HL-60 (cell line): ENCODE measurements at regions not wholly inside any gene's neighbourhood (a gene's known extent, or its start where the extent isn't known, plus 50 kb on each side); places are given as distances from the start of the nearest gene placed in this dataset.

ENCODE experiments used
- POLR2AphosphoS5 ChIP-seq: IDR thresholded peaks from 2 replicates; pipeline ENCODE4 v1.6.1; 2012; ENCODE audit warnings: low read depth
- TF ChIP-seq, protein P1 (sequence below): IDR thresholded peaks from one replicate; pipeline ENCODE4 v1.5.1; 2011; ENCODE audit warnings: low read length, control low read depth, inconsistent platforms; ENCODE audit not compliant: insufficient read depth
- TF ChIP-seq, protein P2 (sequence below): IDR thresholded peaks from 2 replicates; pipeline ENCODE4 v1.6.1; 2012; ENCODE audit warnings: low read depth; ENCODE audit not compliant: insufficient replicate concordance

DNA sequence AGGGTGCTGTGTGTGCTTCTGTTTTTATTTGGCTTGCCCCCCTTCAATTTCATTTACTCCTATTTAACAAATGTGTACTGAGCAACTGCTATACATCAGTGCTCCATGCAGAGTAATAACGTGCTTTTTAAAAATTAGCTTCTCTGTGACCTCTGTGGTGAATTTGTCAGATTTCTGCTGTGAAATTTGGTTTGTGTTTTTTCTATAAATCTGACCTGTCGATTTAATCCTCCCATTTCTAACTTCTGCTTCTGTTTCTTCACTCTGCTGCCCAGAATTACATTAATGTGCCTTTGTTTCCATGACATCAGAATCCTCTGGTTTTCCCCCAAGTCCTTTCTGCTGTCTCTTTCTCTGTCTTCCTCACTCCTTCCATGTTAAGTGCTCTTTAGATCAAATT is 123.8 kb upstream of the CACNA2D1 start:
- TF ChIP-seq, protein P1, sequence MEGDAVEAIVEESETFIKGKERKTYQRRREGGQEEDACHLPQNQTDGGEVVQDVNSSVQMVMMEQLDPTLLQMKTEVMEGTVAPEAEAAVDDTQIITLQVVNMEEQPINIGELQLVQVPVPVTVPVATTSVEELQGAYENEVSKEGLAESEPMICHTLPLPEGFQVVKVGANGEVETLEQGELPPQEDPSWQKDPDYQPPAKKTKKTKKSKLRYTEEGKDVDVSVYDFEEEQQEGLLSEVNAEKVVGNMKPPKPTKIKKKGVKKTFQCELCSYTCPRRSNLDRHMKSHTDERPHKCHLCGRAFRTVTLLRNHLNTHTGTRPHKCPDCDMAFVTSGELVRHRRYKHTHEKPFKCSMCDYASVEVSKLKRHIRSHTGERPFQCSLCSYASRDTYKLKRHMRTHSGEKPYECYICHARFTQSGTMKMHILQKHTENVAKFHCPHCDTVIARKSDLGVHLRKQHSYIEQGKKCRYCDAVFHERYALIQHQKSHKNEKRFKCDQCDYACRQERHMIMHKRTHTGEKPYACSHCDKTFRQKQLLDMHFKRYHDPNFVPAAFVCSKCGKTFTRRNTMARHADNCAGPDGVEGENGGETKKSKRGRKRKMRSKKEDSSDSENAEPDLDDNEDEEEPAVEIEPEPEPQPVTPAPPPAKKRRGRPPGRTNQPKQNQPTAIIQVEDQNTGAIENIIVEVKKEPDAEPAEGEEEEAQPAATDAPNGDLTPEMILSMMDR: no peak
- TF ChIP-seq, protein P2, sequence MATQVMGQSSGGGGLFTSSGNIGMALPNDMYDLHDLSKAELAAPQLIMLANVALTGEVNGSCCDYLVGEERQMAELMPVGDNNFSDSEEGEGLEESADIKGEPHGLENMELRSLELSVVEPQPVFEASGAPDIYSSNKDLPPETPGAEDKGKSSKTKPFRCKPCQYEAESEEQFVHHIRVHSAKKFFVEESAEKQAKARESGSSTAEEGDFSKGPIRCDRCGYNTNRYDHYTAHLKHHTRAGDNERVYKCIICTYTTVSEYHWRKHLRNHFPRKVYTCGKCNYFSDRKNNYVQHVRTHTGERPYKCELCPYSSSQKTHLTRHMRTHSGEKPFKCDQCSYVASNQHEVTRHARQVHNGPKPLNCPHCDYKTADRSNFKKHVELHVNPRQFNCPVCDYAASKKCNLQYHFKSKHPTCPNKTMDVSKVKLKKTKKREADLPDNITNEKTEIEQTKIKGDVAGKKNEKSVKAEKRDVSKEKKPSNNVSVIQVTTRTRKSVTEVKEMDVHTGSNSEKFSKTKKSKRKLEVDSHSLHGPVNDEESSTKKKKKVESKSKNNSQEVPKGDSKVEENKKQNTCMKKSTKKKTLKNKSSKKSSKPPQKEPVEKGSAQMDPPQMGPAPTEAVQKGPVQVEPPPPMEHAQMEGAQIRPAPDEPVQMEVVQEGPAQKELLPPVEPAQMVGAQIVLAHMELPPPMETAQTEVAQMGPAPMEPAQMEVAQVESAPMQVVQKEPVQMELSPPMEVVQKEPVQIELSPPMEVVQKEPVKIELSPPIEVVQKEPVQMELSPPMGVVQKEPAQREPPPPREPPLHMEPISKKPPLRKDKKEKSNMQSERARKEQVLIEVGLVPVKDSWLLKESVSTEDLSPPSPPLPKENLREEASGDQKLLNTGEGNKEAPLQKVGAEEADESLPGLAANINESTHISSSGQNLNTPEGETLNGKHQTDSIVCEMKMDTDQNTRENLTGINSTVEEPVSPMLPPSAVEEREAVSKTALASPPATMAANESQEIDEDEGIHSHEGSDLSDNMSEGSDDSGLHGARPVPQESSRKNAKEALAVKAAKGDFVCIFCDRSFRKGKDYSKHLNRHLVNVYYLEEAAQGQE: no peak
- no peak for TF ChIP-seq POLR2AphosphoS5
